NCI-H446 (cell line): ENCODE measurements at regions not wholly inside any gene's neighbourhood (a gene's known extent, or its start where the extent isn't known, plus 50 kb on each side); places are given as distances from the start of the nearest gene placed in this dataset.

ENCODE experiments used
- DNase-seq, 2 experiments: peaks; one replicate each; lab custom pipeline; 2025; lab: John Stamatoyannopoulos, UW

- peak; percentile 49 to 53 for DNase-seq
These were observed 104.7 kb upstream of the SSBP2 start for GRCh38 chr5:81855591-81855990.

GRCh38 chr5:81854915-81855314, 104.0 kb upstream of the SSBP2 start:
- DNase-seq, result peak; percentile 79 to 87

GRCh38 chr5:81854485-81854884, 103.6 kb upstream of the SSBP2 start:
- peak; percentile 44 to 67 for DNase-seq

GRCh38 chr5:81853030-81853357, 102.1 kb upstream of the SSBP2 start:
- DNase-seq, result no peak

GRCh38 chr5:81852291-81853029, 101.6 kb upstream of the SSBP2 start:
- peak in 1 of 2 experiments; percentile 37 for DNase-seq

GRCh38 chr5:81851481-81852178, 100.7 kb upstream of the SSBP2 start:
- peak; percentile 88 to 96 for DNase-seq

GRCh38 chr5:81850501-81851357, 99.8 kb upstream of the SSBP2 start:
- DNase-seq, result no peak

GRCh38 chr5:81849770-81850367, 99.0 kb upstream of the SSBP2 start:
- DNase-seq, result no peak

GRCh38 chr5:81848362-81848880, 97.5 kb upstream of the SSBP2 start:
- DNase-seq, result no peak

- no peak for DNase-seq
These were observed 95.4 kb upstream of the SSBP2 start for GRCh38 chr5:81846301-81846700.

GRCh38 chr5:81843845-81844244, 92.9 kb upstream of the SSBP2 start:
- DNase-seq, result no peak

- DNase-seq, result no peak
These were observed 92.0 kb upstream of the SSBP2 start for GRCh38 chr5:81842795-81843398.

GRCh38 chr5:81839034-81839433, 88.1 kb upstream of the SSBP2 start:
- no peak for DNase-seq

- peak in 1 of 2 experiments; percentile 73 for DNase-seq
These were observed 87.5 kb upstream of the SSBP2 start for GRCh38 chr5:81838307-81838906.

GRCh38 chr5:81837667-81838306, 86.9 kb upstream of the SSBP2 start:
- no peak for DNase-seq

GRCh38 chr5:81835814-81836367, 85.0 kb upstream of the SSBP2 start:
- no peak for DNase-seq

GRCh38 chr5:81834021-81834660, 83.2 kb upstream of the SSBP2 start:
- no peak for DNase-seq

GRCh38 chr5:81830596-81830995, 79.7 kb upstream of the SSBP2 start:
- no peak for DNase-seq

- DNase-seq, result no peak
These were observed 78.3 kb upstream of the SSBP2 start for GRCh38 chr5:81829242-81829641.

GRCh38 chr5:81827500-81827899, 76.6 kb upstream of the SSBP2 start:
- DNase-seq, result no peak
